NOMO-1 (cell line): ENCODE measurements at regions not wholly inside any gene's neighbourhood (a gene's known extent, or its start where the extent isn't known, plus 50 kb on each side); places are given as distances from the start of the nearest gene placed in this dataset.
"Not testable (repeated sequence)": the region's sequence is repeated elsewhere in the genome, so short reads cannot be mapped to it uniquely, and the experiment has no call there.

ENCODE experiments used
- DNase-seq, 2 experiments: peaks; one replicate each; lab custom pipeline; 2025; ENCODE audit not compliant: unreplicated experiment in 2 of 2; lab: John Stamatoyannopoulos, UW

GRCh38 chr1:222012816-222013215 lies 270.9 kb upstream of the DUSP10 start:
- DNase-seq: no peak

- DNase-seq: no peak
These were observed 268.4 kb upstream of the DUSP10 start for GRCh38 chr1:222010306-222010705.

- peak; percentile 10 to 21 for DNase-seq
These were observed 267.3 kb upstream of the DUSP10 start for GRCh38 chr1:222009105-222009730.

GRCh38 chr1:222006715-222007114 lies 264.8 kb upstream of the DUSP10 start:
- DNase-seq: no peak

GRCh38 chr1:222004784-222005183 lies 262.9 kb upstream of the DUSP10 start:
- no peak for DNase-seq

- no peak for DNase-seq
These were observed 262.1 kb upstream of the DUSP10 start for GRCh38 chr1:222004034-222004433.

- DNase-seq: no peak
These were observed 260.6 kb upstream of the DUSP10 start for GRCh38 chr1:222002503-222002902.

- DNase-seq: no peak
These were observed 258.2 kb upstream of the DUSP10 start for GRCh38 chr1:222000131-222000530.

GRCh38 chr1:221998781-221999180 lies 256.9 kb upstream of the DUSP10 start:
- no peak for DNase-seq

GRCh38 chr1:221998186-221998612 lies 256.3 kb upstream of the DUSP10 start:
- DNase-seq: no peak

GRCh38 chr1:221997012-221997411 lies 255.1 kb upstream of the DUSP10 start:
- DNase-seq: not testable (repeated sequence)

GRCh38 chr1:221994939-221995338 lies 253.1 kb upstream of the DUSP10 start:
- DNase-seq: no peak

GRCh38 chr1:221994274-221994698 lies 252.4 kb upstream of the DUSP10 start:
- peak; percentile 34 to 73 for DNase-seq

- no peak for DNase-seq
These were observed 251.6 kb upstream of the DUSP10 start for GRCh38 chr1:221993444-221993948.

- no peak for DNase-seq
These were observed 250.5 kb upstream of the DUSP10 start for GRCh38 chr1:221992427-221992826.

GRCh38 chr1:221991221-221991620 lies 249.3 kb upstream of the DUSP10 start:
- DNase-seq: peak; percentile 14 to 28

- DNase-seq: no peak
These were observed 247.9 kb upstream of the DUSP10 start for GRCh38 chr1:221989741-221990140.

- DNase-seq: no peak
These were observed 246.9 kb upstream of the DUSP10 start for GRCh38 chr1:221988829-221989228.

GRCh38 chr1:221987860-221988520 lies 246.1 kb upstream of the DUSP10 start:
- no peak for DNase-seq

- DNase-seq: no peak
These were observed 241.6 kb upstream of the DUSP10 start for GRCh38 chr1:221983444-221983843.

GRCh38 chr1:221981461-221981860 lies 239.6 kb upstream of the DUSP10 start:
- no peak for DNase-seq

- no peak for DNase-seq
These were observed 237.6 kb upstream of the DUSP10 start for GRCh38 chr1:221979444-221980032.
